ENCODE measurements at regions not wholly inside any gene's neighbourhood (a gene's known extent, or its start where the extent isn't known, plus 50 kb on each side); places are given as distances from the start of the nearest gene placed in this dataset.

GRCh38 chr12:107351713-107352112 lies 258.4 kb upstream of the CRY1 start:
- Histone ChIP-seq H3K36me3 (ENCODE audit: control insufficient read depth in 2 of 2, insufficient read depth in 2 of 2, low read length in 1 of 2) (no peaks in the 10 kb centered on the region), H3K4me1 (ENCODE audit: control insufficient read depth in 2 of 2, insufficient read depth in 2 of 2, low read length in 2 of 2) (peaks cover 42 to 46% of the 10 kb centered on the region in 2 donors), H3K9me3 (ENCODE audit: control insufficient read depth in 2 of 2, insufficient read depth in 1 of 2, low read length in 1 of 2) (peaks cover 1 to 9% of the 10 kb centered on the region in 2 donors), H3K27ac (ENCODE audit: low read depth in 1 of 2, low read length in 1 of 2) (no peak overlapping the region), H3K4me3 (ENCODE audit: low read length in 2 of 2) (no peak overlapping the region), H3K27me3 (ENCODE audit: control insufficient read depth in 2 of 2, insufficient read depth in 1 of 2, low read length in 1 of 2) (no peaks in the 10 kb centered on the region)
- no peak for DNase-seq (ENCODE audit: low read depth in 6 of 9, low spot score in 9 of 9)

- H3K27ac ChIP-seq (ENCODE audit: low read depth in 1 of 2, low read length in 1 of 2): peak overlapping the region in 1 of 2 donors; percentile 8
- no peaks in the 10 kb centered on the region for H3K27me3 ChIP-seq (ENCODE audit: control insufficient read depth in 2 of 2, insufficient read depth in 1 of 2, low read length in 1 of 2)
- peak in 1 of 9 donors; percentile 41 for DNase-seq (ENCODE audit: low read depth in 6 of 9, low spot score in 9 of 9)
- peaks cover 42 to 47% of the 10 kb centered on the region in 2 donors for H3K4me1 ChIP-seq (ENCODE audit: control insufficient read depth in 2 of 2, insufficient read depth in 2 of 2, low read length in 2 of 2)
- H3K36me3 ChIP-seq (ENCODE audit: control insufficient read depth in 2 of 2, insufficient read depth in 2 of 2, low read length in 1 of 2): no peaks in the 10 kb centered on the region
- no peak overlapping the region for H3K4me3 ChIP-seq (ENCODE audit: low read length in 2 of 2)
- 61% methylated on average over 2 of the region's 2 CpGs for WGBS
- H3K9me3 ChIP-seq (ENCODE audit: control insufficient read depth in 2 of 2, insufficient read depth in 1 of 2, low read length in 1 of 2): peaks cover 0 to 5% of the 10 kb centered on the region in 2 donors
Measured at GRCh38 chr12:107352347-107353081, 259.2 kb upstream of the CRY1 start.

GRCh38 chr12:107353312-107353711 lies 260.0 kb upstream of the CRY1 start:
- DNase-seq (ENCODE audit: low read depth in 6 of 9, low spot score in 9 of 9): no peak
- Histone ChIP-seq H3K9me3 (ENCODE audit: control insufficient read depth in 2 of 2, insufficient read depth in 1 of 2, low read length in 1 of 2) (peaks cover 0 to 5% of the 10 kb centered on the region in 2 donors), H3K27ac (ENCODE audit: low read depth in 1 of 2, low read length in 1 of 2) (no peak overlapping the region), H3K4me1 (ENCODE audit: control insufficient read depth in 2 of 2, insufficient read depth in 2 of 2, low read length in 2 of 2) (peaks cover 35 to 41% of the 10 kb centered on the region in 2 donors), H3K36me3 (ENCODE audit: control insufficient read depth in 2 of 2, insufficient read depth in 2 of 2, low read length in 1 of 2) (no peaks in the 10 kb centered on the region), H3K27me3 (ENCODE audit: control insufficient read depth in 2 of 2, insufficient read depth in 1 of 2, low read length in 1 of 2) (no peaks in the 10 kb centered on the region), H3K4me3 (ENCODE audit: low read length in 2 of 2) (no peak overlapping the region)
- 98% methylated on average over 2 of the region's 2 CpGs for WGBS

GRCh38 chr12:107355004-107355565 lies 261.7 kb upstream of the CRY1 start:
- Histone ChIP-seq H3K36me3 (ENCODE audit: control insufficient read depth in 2 of 2, insufficient read depth in 2 of 2, low read length in 1 of 2) (no peaks in the 10 kb centered on the region), H3K9me3 (ENCODE audit: control insufficient read depth in 2 of 2, insufficient read depth in 1 of 2, low read length in 1 of 2) (peaks cover 0 to 5% of the 10 kb centered on the region in 2 donors), H3K27me3 (ENCODE audit: control insufficient read depth in 2 of 2, insufficient read depth in 1 of 2, low read length in 1 of 2) (no peaks in the 10 kb centered on the region), H3K27ac (ENCODE audit: low read depth in 1 of 2, low read length in 1 of 2) (no peak overlapping the region), H3K4me3 (ENCODE audit: low read length in 2 of 2) (no peak overlapping the region), H3K4me1 (ENCODE audit: control insufficient read depth in 2 of 2, insufficient read depth in 2 of 2, low read length in 2 of 2) (peaks cover 27 to 28% of the 10 kb centered on the region in 2 donors)
- DNase-seq (ENCODE audit: low read depth in 6 of 9, low spot score in 9 of 9): no peak
- WGBS: 59% methylated on average over 10 of the region's 10 CpGs

GRCh38 chr12:107355612-107356011 lies 262.3 kb upstream of the CRY1 start:
- Histone ChIP-seq H3K4me1 (ENCODE audit: control insufficient read depth in 2 of 2, insufficient read depth in 2 of 2, low read length in 2 of 2) (peaks cover 27 to 28% of the 10 kb centered on the region in 2 donors), H3K9me3 (ENCODE audit: control insufficient read depth in 2 of 2, insufficient read depth in 1 of 2, low read length in 1 of 2) (peaks cover 0 to 5% of the 10 kb centered on the region in 2 donors), H3K27me3 (ENCODE audit: control insufficient read depth in 2 of 2, insufficient read depth in 1 of 2, low read length in 1 of 2) (no peaks in the 10 kb centered on the region), H3K4me3 (ENCODE audit: low read length in 2 of 2) (no peak overlapping the region), H3K27ac (ENCODE audit: low read depth in 1 of 2, low read length in 1 of 2) (no peak overlapping the region), H3K36me3 (ENCODE audit: control insufficient read depth in 2 of 2, insufficient read depth in 2 of 2, low read length in 1 of 2) (no peaks in the 10 kb centered on the region)
- WGBS: 23% methylated on average over 1 of the region's 1 CpG
- no peak for DNase-seq (ENCODE audit: low read depth in 6 of 9, low spot score in 9 of 9)

GRCh38 chr12:107356266-107356936 lies 263.1 kb upstream of the CRY1 start:
- DNase-seq (ENCODE audit: low read depth in 6 of 9, low spot score in 9 of 9): no peak
- Histone ChIP-seq H3K36me3 (ENCODE audit: control insufficient read depth in 2 of 2, insufficient read depth in 2 of 2, low read length in 1 of 2) (no peaks in the 10 kb centered on the region), H3K4me1 (ENCODE audit: control insufficient read depth in 2 of 2, insufficient read depth in 2 of 2, low read length in 2 of 2) (peaks cover 25 to 27% of the 10 kb centered on the region in 2 donors), H3K27me3 (ENCODE audit: control insufficient read depth in 2 of 2, insufficient read depth in 1 of 2, low read length in 1 of 2) (no peaks in the 10 kb centered on the region), H3K9me3 (ENCODE audit: control insufficient read depth in 2 of 2, insufficient read depth in 1 of 2, low read length in 1 of 2) (peaks cover 0 to 3% of the 10 kb centered on the region in 2 donors), H3K4me3 (ENCODE audit: low read length in 2 of 2) (no peak overlapping the region), H3K27ac (ENCODE audit: low read depth in 1 of 2, low read length in 1 of 2) (no peak overlapping the region)
- WGBS: 96% methylated on average over 7 of the region's 7 CpGs

GRCh38 chr12:107356937-107357295 lies 263.6 kb upstream of the CRY1 start:
- WGBS: 94% methylated on average over 2 of the region's 2 CpGs
- H3K27ac ChIP-seq (ENCODE audit: low read depth in 1 of 2, low read length in 1 of 2): no peak overlapping the region
- no peak for DNase-seq (ENCODE audit: low read depth in 6 of 9, low spot score in 9 of 9)
- H3K4me1 ChIP-seq (ENCODE audit: control insufficient read depth in 2 of 2, insufficient read depth in 2 of 2, low read length in 2 of 2): peaks cover 25% of the 10 kb centered on the region in 2 donors
- no peaks in the 10 kb centered on the region for H3K36me3 ChIP-seq (ENCODE audit: control insufficient read depth in 2 of 2, insufficient read depth in 2 of 2, low read length in 1 of 2)
- H3K9me3 ChIP-seq (ENCODE audit: control insufficient read depth in 2 of 2, insufficient read depth in 1 of 2, low read length in 1 of 2): peaks cover 0 to 3% of the 10 kb centered on the region in 2 donors
- no peak overlapping the region for H3K4me3 ChIP-seq (ENCODE audit: low read length in 2 of 2)
- H3K27me3 ChIP-seq (ENCODE audit: control insufficient read depth in 2 of 2, insufficient read depth in 1 of 2, low read length in 1 of 2): no peaks in the 10 kb centered on the region

GRCh38 chr12:107359382-107359781 lies 266.0 kb upstream of the CRY1 start:
- Histone ChIP-seq H3K36me3 (ENCODE audit: control insufficient read depth in 2 of 2, insufficient read depth in 2 of 2, low read length in 1 of 2) (no peaks in the 10 kb centered on the region), H3K27ac (ENCODE audit: low read depth in 1 of 2, low read length in 1 of 2) (no peak overlapping the region), H3K4me3 (ENCODE audit: low read length in 2 of 2) (no peak overlapping the region), H3K4me1 (ENCODE audit: control insufficient read depth in 2 of 2, insufficient read depth in 2 of 2, low read length in 2 of 2) (peaks cover 12 to 13% of the 10 kb centered on the region in 2 donors), H3K9me3 (ENCODE audit: control insufficient read depth in 2 of 2, insufficient read depth in 1 of 2, low read length in 1 of 2) (no peaks in the 10 kb centered on the region), H3K27me3 (ENCODE audit: control insufficient read depth in 2 of 2, insufficient read depth in 1 of 2, low read length in 1 of 2) (no peaks in the 10 kb centered on the region)
- 85% methylated on average over 4 of the region's 4 CpGs for WGBS
- DNase-seq (ENCODE audit: low read depth in 6 of 9, low spot score in 9 of 9): no peak

- Histone ChIP-seq H3K4me3 (ENCODE audit: low read length in 2 of 2) (no peak overlapping the region), H3K27ac (ENCODE audit: low read depth in 1 of 2, low read length in 1 of 2) (no peak overlapping the region), H3K4me1 (ENCODE audit: control insufficient read depth in 2 of 2, insufficient read depth in 2 of 2, low read length in 2 of 2) (peaks cover 10% of the 10 kb centered on the region in 2 donors), H3K36me3 (ENCODE audit: control insufficient read depth in 2 of 2, insufficient read depth in 2 of 2, low read length in 1 of 2) (no peaks in the 10 kb centered on the region), H3K9me3 (ENCODE audit: control insufficient read depth in 2 of 2, insufficient read depth in 1 of 2, low read length in 1 of 2) (no peaks in the 10 kb centered on the region), H3K27me3 (ENCODE audit: control insufficient read depth in 2 of 2, insufficient read depth in 1 of 2, low read length in 1 of 2) (no peaks in the 10 kb centered on the region)
- DNase-seq (ENCODE audit: low read depth in 6 of 9, low spot score in 9 of 9): no peak
Measured at GRCh38 chr12:107360033-107360432, 266.7 kb upstream of the CRY1 start.
